KG1 (cell line): ENCODE measurements at regions not wholly inside any gene's neighbourhood (a gene's known extent, or its start where the extent isn't known, plus 50 kb on each side); places are given as distances from the start of the nearest gene placed in this dataset.

ENCODE experiments used
- DNase-seq: peaks from one replicate; lab custom pipeline; 2025; lab: John Stamatoyannopoulos, UW

GRCh38 chr3:84439476-84439875 is 519.3 kb upstream of the CADM2 start:
- DNase-seq = no peak

GRCh38 chr3:84440291-84440690 is 518.5 kb upstream of the CADM2 start:
- no peak for DNase-seq

DNA sequence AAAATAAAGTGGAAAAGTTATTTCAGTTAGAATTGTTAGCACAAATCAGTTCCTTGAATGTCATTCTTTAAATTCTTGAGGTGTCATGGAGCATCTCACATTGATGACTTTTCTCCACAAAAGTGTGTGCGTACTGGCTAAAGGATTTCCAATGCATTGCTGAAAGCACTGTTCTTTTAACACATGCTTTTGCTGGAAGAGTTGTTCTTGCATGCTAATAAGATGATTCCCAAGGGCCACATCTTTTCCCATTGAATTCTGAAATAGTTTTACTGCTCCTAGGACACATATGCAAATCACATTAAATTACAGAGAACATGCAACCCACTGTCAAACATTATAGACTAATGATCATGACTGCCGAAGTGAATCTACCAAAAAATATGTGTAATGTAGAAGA is 516.3 kb upstream of the CADM2 start:
- no peak for DNase-seq

GRCh38 chr3:84444726-84445521 is 513.9 kb upstream of the CADM2 start:
- no peak for DNase-seq

GRCh38 chr3:84487296-84487695 is 471.5 kb upstream of the CADM2 start:
- no peak for DNase-seq

DNA sequence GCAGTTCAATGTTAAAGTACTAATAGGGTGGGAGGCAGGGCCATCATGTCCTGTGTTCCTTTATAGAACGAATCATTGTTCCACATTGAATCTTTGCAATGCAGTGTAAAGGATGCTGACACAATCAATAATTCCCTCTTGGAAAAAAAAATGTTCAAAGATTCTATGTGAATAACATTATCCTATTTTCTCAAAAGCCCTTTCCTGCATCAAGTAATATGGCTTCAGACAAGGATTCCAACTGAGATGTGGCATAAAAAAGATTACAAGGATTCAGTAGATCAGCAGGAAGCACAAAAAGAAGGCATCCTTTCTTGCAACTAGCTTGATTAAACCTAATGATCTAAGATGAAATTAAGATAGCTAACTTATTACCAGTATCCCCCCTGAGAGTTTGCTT is 454.0 kb upstream of the CADM2 start:
- no peak for DNase-seq

DNA sequence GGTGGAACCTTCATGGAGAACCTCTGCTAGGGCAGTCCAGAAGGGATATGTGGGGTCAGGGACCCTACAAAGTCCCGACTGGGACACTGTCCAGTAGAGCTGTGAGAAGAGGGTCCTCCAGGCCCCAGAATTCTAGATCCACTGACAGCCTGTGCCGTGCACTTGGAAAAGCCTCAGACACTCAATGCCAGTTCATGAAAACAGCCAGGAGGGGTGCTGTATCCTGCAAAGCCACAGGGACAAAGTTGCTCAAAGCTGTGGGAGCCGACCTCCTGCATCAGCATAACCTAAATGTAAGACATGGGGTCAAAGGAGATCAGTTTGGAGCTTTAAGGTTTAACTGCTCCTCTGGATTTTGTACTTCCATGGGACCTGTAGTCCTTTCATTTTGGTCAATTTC is 448.8 kb upstream of the CADM2 start:
- DNase-seq = no peak

- no peak for DNase-seq
These were observed 435.9 kb upstream of the CADM2 start for GRCh38 chr3:84522893-84523292.

DNA sequence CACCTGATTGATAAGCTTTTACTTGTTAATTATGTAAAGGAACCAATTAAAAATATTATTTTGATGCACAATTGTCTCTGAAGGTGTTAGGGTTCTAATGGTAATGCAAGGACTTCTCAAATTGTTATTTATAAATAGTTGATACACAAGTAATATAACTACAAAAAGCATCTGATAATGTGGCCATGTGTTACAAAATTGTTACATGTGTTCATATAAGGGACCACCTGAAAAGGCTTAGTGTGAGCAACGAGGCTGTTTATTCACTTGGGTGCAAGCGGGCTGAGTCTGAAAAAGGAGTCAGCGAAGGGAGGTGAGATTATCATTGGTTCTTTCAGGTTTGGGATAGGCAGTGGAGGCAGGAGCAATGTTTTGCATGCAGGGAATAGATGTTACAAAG is 421.9 kb upstream of the CADM2 start:
- DNase-seq = no peak

DNA sequence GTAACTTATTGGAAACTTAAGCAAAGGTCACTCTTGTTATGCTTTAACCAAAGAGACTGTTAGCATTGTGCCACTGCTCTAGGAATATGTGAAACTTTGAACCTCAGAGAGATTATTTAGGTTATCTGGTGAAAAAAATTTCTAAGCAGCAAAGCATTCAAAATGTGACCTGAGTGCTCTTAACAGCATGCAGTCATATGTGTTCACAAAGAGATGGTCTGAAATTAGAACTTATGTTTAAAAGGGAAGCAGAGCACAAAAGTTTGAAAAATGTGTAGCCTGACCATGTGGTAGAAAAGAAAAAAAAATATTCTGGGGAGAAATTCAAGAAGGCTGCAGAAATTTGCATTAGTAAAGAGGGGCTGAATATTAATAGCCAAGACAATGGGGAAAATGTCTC is 420.2 kb upstream of the CADM2 start:
- no peak for DNase-seq

GRCh38 chr3:84547207-84547606 is 411.6 kb upstream of the CADM2 start:
- DNase-seq = no peak

DNA sequence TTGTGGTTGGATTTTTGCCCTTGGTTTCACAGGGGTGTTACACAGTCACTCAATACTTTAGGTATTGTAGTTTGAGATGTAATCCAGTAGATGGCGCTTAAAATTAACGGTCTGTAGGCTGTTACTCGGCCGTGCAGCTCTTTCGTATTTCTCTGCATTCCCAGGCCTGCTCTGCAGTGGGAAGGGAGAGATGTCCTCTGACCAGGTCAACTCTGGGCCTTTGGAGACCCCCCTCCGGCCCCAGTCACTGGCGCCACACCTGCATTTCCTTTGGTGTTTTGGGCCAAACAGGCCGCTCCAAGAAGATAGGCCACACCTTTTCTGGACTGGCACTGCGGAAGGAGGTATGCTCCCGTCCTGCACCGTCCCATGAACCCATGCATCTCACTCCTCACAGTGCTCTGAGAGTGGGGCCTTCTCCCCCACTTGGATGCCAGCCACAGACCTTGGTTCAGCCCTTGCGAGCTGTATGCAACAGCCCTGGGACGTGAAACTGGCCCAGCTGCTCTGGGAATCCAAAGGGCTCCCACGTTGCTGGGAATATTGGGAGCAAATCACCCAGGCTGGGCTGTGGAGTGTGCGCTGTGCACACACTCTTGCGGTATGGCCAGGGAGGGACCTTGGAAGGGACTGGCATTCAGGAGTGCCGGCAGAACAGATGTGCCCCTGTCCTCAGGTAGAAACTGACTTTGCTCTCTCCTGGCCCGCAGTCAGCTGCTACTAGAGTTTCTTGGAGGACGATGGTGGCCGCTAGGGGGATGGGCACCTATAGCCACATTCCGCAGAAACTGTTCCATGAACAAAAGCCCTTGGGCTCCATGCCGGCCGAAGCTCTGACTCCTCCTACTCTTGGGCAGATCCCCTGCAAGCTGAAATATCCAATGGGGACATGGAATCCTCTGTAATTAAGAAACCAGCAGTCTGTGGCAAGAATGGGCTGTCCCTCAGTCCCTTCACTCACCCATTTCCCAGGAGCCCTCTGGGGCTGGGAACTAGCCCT is 410.5 kb upstream of the CADM2 start:
- peak; percentile 10 for DNase-seq

DNA sequence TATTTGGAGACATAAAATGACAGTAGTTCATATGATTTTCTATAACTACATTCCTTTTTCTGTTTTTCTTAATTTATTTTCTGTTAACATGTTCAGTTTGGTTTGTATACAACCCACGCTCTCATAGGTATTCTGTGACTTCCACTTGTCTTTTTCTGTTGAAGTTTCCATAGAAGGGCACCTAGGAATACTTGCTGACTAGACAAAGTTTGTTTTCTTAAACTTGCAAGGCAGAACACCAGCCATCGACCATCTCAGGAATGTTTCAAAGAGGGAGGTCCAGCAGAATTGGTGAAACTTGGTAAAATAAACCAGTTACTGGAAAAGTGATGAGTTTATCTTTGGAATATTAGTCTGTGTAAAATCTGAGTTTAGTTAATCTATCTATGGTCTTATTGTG is 403.2 kb upstream of the CADM2 start:
- DNase-seq = no peak

DNA sequence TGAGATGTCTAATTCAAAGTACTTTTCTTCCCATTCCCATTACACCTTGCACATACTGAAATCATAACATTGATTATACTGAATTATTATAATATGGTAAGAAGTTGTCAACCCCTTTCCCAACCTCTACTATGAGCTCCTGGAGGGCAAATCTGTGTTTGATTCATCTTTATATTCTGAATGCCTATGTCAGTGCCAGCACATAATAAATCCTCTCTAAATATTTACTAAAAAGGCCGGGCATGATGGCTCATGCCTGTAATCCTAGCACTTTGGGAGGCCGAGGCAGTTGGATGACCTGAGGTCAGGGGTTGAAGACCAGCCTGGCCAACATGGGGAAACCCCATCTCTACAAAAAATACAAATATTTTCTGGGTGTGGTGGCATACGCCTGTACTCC is 392.5 kb upstream of the CADM2 start:
- DNase-seq = no peak

GRCh38 chr3:84567796-84568195 is 391.0 kb upstream of the CADM2 start:
- DNase-seq = no peak

- DNase-seq = no peak
These were observed 384.8 kb upstream of the CADM2 start for GRCh38 chr3:84573962-84574361.

DNA sequence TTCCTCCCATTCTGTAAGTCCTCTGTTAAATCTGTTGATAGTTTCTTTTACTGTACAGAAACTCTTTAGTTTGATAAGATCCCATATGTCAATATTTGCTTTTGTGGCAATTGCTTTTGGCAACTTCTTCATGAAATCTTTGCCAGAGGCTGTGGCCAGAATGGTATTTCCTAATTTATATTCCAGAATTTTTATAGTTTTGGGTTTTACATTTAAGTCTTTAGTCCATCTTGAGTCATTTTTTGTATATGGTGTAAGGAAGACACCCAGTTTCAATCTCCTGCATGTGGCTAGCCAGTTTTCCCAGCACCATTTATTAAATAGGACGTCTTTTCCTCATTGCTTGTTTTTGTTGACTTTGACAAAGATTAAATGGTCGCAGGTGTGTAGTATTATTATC is 372.4 kb upstream of the CADM2 start:
- no peak for DNase-seq

DNA sequence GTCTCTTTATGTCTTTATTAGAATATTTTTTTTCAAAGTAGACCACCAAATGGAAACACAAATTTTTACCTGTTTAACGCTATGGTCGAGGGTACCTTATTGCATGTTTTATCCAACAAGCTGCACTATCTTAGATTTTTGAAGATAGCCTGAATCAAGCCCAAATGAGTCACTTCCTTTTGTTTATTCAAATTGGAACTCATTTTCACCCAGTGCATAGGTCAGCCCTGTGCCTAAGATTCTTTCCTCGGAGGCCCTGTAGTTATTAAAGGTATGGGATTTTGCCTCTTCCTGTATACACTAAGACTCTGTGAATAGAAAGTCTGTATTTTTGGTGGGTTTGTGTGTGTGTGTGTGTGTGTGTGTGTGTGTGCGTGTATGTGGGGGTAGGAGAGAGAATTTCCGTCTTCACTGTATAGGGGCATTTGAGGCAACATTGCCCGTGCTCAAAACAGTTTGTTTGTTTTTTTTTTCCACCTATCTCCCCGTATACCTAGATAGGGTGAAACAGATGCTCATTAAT is 358.0 kb upstream of the CADM2 start:
- DNase-seq = no peak

DNA sequence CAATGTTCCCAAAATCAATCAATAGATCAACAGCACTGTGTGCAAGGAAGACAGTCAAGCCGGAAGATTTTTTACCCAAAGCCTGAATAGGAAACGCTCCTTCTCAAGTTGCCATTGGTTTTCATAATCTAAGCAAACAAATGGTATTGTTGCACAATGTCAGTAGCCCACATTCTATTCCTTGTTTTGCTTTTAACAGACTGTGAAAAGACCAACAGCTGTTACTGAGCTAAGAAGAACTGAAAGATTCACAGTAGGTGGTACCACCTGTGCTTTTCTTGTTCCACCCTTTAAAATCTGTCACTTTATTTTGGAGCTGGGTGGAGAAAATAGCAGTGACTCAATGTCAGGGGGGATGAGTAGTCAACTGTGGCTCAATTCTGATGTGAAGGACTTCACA is 357.5 kb upstream of the CADM2 start:
- DNase-seq = no peak

GRCh38 chr3:84621823-84622222 is 337.0 kb upstream of the CADM2 start:
- DNase-seq = no peak

- no peak for DNase-seq
These were observed 324.1 kb upstream of the CADM2 start for GRCh38 chr3:84634668-84635067.

GRCh38 chr3:84637272-84637671 is 321.5 kb upstream of the CADM2 start:
- DNase-seq = no peak

DNA sequence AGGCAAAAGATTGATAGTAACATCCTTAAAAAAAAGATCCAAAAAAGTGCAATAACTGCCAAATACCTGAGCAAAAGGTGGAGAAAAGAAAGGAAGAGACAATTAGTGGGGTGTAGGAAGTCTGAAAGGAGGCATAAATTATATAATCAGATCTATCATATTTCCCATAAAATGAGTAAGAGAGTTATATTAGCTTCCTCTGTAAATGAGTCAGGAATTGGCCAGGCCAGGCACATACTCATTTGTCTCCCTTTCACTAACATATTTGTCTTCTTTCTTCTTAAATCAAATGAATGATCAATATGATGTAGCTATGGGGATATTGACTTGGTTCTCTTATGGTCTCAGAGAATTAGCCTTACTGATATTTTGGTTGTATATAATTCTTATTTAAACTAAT is 292.3 kb upstream of the CADM2 start:
- DNase-seq = no peak
